ENCODE measurements at regions not wholly inside any gene's neighbourhood (a gene's known extent, or its start where the extent isn't known, plus 50 kb on each side); places are given as distances from the start of the nearest gene placed in this dataset.

GRCh38 chr14:104299993-104300761, 161.8 kb downstream of the KIF26A start:
- TF ChIP-seq CTCF (IDR thresholded peaks at IDR 0.05) (no peak), POLR2AphosphoS5 (IDR thresholded peaks at IDR 0.05) (no peak)
